HCT116 (cell line): ENCODE measurements at regions not wholly inside any gene's neighbourhood (a gene's known extent, or its start where the extent isn't known, plus 50 kb on each side); places are given as distances from the start of the nearest gene placed in this dataset.

Source experiments
- ATAC-seq: fragments of 200-7000 bp; cut with Tn5 transposase; 2 replicates; pipeline ENCODE4 v1.9.1; 2020; ENCODE audit warnings: mild to moderate bottlenecking, moderate library complexity
- BruUV-seq: library from RNA; stranded (reverse); fragments of 400-500 nt; replicated peaks from 2 replicates; lab custom pipeline; 2021; lab: Mats Ljungman, UMichigan
- CTCF ChIA-PET: fragments of 300-600 bp; sonication (Branson Sonifier 250); formaldehyde crosslinking; loops from one replicate; lab custom pipeline; 2021; ENCODE audit warnings: antibody characterized with exemption; lab: Charles Lee
- POLR2A ChIA-PET: fragments of 300-600, 350-600 bp; sonication (Branson Sonifier 250); formaldehyde crosslinking; loops from one replicate; lab custom pipeline; 2021; ENCODE audit warnings: antibody characterized with exemption; lab: Charles Lee
- RAD21 ChIA-PET, 2 experiments: fragments of 300-600 bp; sonication (Branson Sonifier 250); formaldehyde crosslinking; loops; one replicate each; lab custom pipeline; 2023; ENCODE audit warnings: low total read pairs in 2 of 2; ENCODE audit not compliant: uncharacterized antibody in 2 of 2, unreplicated experiment in 2 of 2, low non-redundant PET in 1 of 2; lab: Charles Lee
- DNase-seq: peaks from one replicate; pipeline ENCODE4 v3.0.0-alpha.2; 2010; ENCODE audit warnings: low read depth, low spot score
- H2AFZ ChIP-seq: fragments of 200-600 bp; shearing (Covaris generic), sonication (generic); 2 replicates; pipeline ENCODE4 v1.6.1; 2017; ENCODE audit warnings: low read depth, mixed run types, mixed read lengths, antibody characterized with exemption, low read length; ENCODE audit not compliant: poor library complexity, severe bottlenecking
- H3K27ac ChIP-seq: 2 replicates; pipeline ENCODE4 v1.5.1; 2012; ENCODE audit warnings: low read depth, low read length
- H3K27me3 ChIP-seq: fragments of 200-600 bp; sonication (generic); 2 replicates; pipeline ENCODE4 v1.6.1; 2016; ENCODE audit warnings: mixed run types, low read length, mixed read lengths; ENCODE audit not compliant: insufficient read depth
- H3K36me3 ChIP-seq, 2 experiments: fragments of 200-500 bp in 1 of 2; fragments of 200-600 bp in 1 of 2; sonication (Bioruptor generic) in 1 of 2; sonication (generic) in 1 of 2; 2 replicates each; pipeline versions ENCODE4 v1.5.1 to v1.6.1; 2014 to 2016; ENCODE audit warnings: low read length in 2 of 2, inconsistent platforms in 1 of 2, mixed read lengths in 1 of 2, mixed run types in 1 of 2; ENCODE audit not compliant: insufficient read depth in 2 of 2, control insufficient read depth in 1 of 2
- H3K4me1 ChIP-seq, 2 experiments: fragments of 200-600 bp in 1 of 2; sonication (generic) in 1 of 2; 2 replicates each; pipeline versions ENCODE4 v1.5.1 to v1.6.1; 2012 to 2017; ENCODE audit warnings: low read length in 2 of 2, inconsistent platforms in 1 of 2, mild to moderate bottlenecking in 1 of 2, mixed read lengths in 1 of 2, mixed run types in 1 of 2, moderate library complexity in 1 of 2; ENCODE audit not compliant: insufficient read depth in 2 of 2, control insufficient read depth in 1 of 2
- H3K4me2 ChIP-seq: fragments of 200-600 bp; sonication (generic); 2 replicates; pipeline ENCODE4 v1.6.1; 2017; ENCODE audit warnings: mixed run types, low read length, mixed read lengths
- H3K4me3 ChIP-seq, 2 experiments: fragments of 200-600 bp in 1 of 2; sonication (generic) in 1 of 2; replicated peaks in 1 of 2; 2 replicates each; pipeline ENCODE4 v1.5.1; 2011 to 2016; ENCODE audit warnings: low read length in 2 of 2, control low read depth in 1 of 2, low read depth in 1 of 2, mild to moderate bottlenecking in 1 of 2, mixed read lengths in 1 of 2, mixed run types in 1 of 2
- H3K79me2 ChIP-seq: fragments of 200-600 bp; sonication (generic); 2 replicates; pipeline ENCODE4 v1.6.1; 2017; ENCODE audit warnings: mild to moderate bottlenecking, mixed run types, low read length, moderate library complexity, mixed read lengths; ENCODE audit not compliant: insufficient read depth
- H3K9ac ChIP-seq: fragments of 200-600 bp; sonication (generic); 2 replicates; pipeline ENCODE4 v1.6.1; 2016; ENCODE audit warnings: low read length, mixed read lengths
- H3K9me2 ChIP-seq: fragments of 200-600 bp; sonication (generic), shearing (Covaris generic); 2 replicates; pipeline ENCODE4 v1.6.1; 2017; ENCODE audit warnings: mixed run types, mild to moderate bottlenecking, moderate library complexity; ENCODE audit not compliant: insufficient read depth
- H3K9me3 ChIP-seq, 2 experiments: fragments of 200-500 bp in 1 of 2; fragments of 200-600 bp in 1 of 2; sonication (Bioruptor generic) in 1 of 2; sonication (generic) in 1 of 2; 2 replicates each; pipeline ENCODE4 v1.6.1; 2014 to 2017; ENCODE audit warnings: low read length in 2 of 2, mixed read lengths in 2 of 2, inconsistent platforms in 1 of 2, low read depth in 1 of 2, mild to moderate bottlenecking in 1 of 2, mixed run types in 1 of 2, moderate library complexity in 1 of 2; ENCODE audit not compliant: control insufficient read depth in 1 of 2, insufficient read depth in 1 of 2
- H4K20me1 ChIP-seq: fragments of 200-600 bp; sonication (generic), shearing (Covaris generic); 2 replicates; pipeline ENCODE4 v1.6.1; 2017; ENCODE audit warnings: mixed run types, mild to moderate bottlenecking, moderate library complexity; ENCODE audit not compliant: insufficient read depth
- CEBPB ChIP-seq: IDR thresholded peaks from 2 replicates; pipeline ENCODE4 v1.6.1; 2012; ENCODE audit warnings: low read depth
- CTCF ChIP-seq, 3 experiments: fragments of 200-600 bp in 1 of 3; sonication (generic) in 1 of 3; IDR thresholded peaks in 2 of 3; conservative IDR thresholded peaks in 1 of 3; 2 replicates each; pipeline ENCODE4 v1.5.1; 2012 to 2017; ENCODE audit warnings: low read depth in 2 of 3, low read length in 2 of 3, antibody characterized with exemption in 1 of 3, borderline replicate concordance in 1 of 3, control low read depth in 1 of 3, mild to moderate bottlenecking in 1 of 3, mixed read lengths in 1 of 3, mixed run types in 1 of 3, moderate library complexity in 1 of 3; ENCODE audit not compliant: insufficient read depth in 1 of 3
- EGR1 ChIP-seq: IDR thresholded peaks from 2 replicates; pipeline ENCODE4 v1.6.1; 2012; ENCODE audit warnings: low read depth
- EZH2 ChIP-seq: fragments of 200-600 bp; sonication (generic); IDR thresholded peaks from 2 replicates; pipeline ENCODE4 v1.6.1; 2017; ENCODE audit warnings: antibody characterized with exemption, mixed run types
- FOSL1 ChIP-seq: IDR thresholded peaks from 2 replicates; pipeline ENCODE4 v1.6.1; 2012; ENCODE audit warnings: low read depth
- JUND ChIP-seq: IDR thresholded peaks from 2 replicates; pipeline ENCODE4 v1.6.1; 2012
- POLR2A ChIP-seq: IDR thresholded peaks from 2 replicates; pipeline ENCODE4 v1.7.0; 2011; ENCODE audit warnings: borderline replicate concordance; ENCODE audit not compliant: insufficient read depth, insufficient read length; ENCODE audit errors: extremely low read depth
- POLR2AphosphoS5 ChIP-seq: IDR thresholded peaks from 2 replicates; pipeline ENCODE4 v1.6.1; 2011; ENCODE audit warnings: mild to moderate bottlenecking, low read depth, low read length, moderate library complexity
- RAD21 ChIP-seq: IDR thresholded peaks from 2 replicates; pipeline ENCODE4 v1.6.1; 2012; ENCODE audit warnings: low read depth, mild to moderate bottlenecking
- SIN3A ChIP-seq: IDR thresholded peaks from 2 replicates; pipeline ENCODE4 v1.6.1; 2012; ENCODE audit warnings: low read depth
- SP1 ChIP-seq: IDR thresholded peaks from 2 replicates; pipeline ENCODE4 v1.6.1; 2012; ENCODE audit warnings: low read depth
- SRF ChIP-seq: IDR thresholded peaks from 2 replicates; pipeline ENCODE4 v1.6.1; 2012; ENCODE audit warnings: low read depth
- TCF7L2 ChIP-seq: IDR thresholded peaks from 2 replicates; pipeline ENCODE4 v1.7.0; 2011; ENCODE audit warnings: borderline replicate concordance, inconsistent platforms; ENCODE audit not compliant: insufficient read depth, insufficient read length; ENCODE audit errors: extremely low read depth
- YY1 ChIP-seq: IDR thresholded peaks from 2 replicates; pipeline ENCODE4 v1.6.1; 2011; ENCODE audit warnings: low read length, low read depth, moderate library complexity, mild to moderate bottlenecking; ENCODE audit not compliant: insufficient replicate concordance; ENCODE audit errors: extremely low read depth
- ZNF274 ChIP-seq: fragments of 200-500 bp; sonication (Bioruptor generic); IDR thresholded peaks from 2 replicates; pipeline ENCODE4 v1.6.1; 2014; ENCODE audit warnings: mild to moderate bottlenecking, low read depth, low read length, inconsistent platforms
- intact Hi-C: fragments of 100-400 bp; cut with micrococcal nuclease; formaldehyde crosslinking; loops from 2 replicates; pipeline ENCODE4 v1.10.0; 2022
- TF ChIP-seq, protein P1 (sequence below): IDR thresholded peaks from 2 replicates; pipeline ENCODE4 v1.6.1; 2011; ENCODE audit warnings: mild to moderate bottlenecking, low read length, moderate library complexity; ENCODE audit not compliant: insufficient replicate concordance; ENCODE audit errors: extremely low read depth

DNA sequence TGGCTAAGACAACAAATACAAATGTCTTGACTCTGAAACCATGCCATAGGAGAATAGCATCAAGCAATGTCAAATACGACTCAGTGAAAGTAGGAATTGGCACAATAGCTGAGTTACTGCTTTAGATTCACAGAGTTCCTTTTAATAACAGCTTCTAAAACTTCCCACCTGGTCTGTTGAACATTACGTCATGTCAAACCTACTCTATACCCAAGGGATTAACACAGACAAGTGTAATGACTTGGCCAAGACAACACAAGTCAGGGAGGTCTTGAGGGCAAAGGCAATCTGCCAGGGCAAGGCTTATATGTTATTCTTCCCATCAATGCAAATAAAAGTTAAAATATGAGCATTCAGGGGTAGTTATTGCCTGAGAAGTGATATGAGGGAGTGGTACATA, 265.1 kb upstream of the PRDM1 start:
- ATAC-seq = no peak
- TF ChIP-seq CTCF (IDR thresholded peaks at IDR 0.05 in 2 of 3, conservative IDR thresholded peaks at IDR 0.05 in 1 of 3; ENCODE audit: borderline replicate concordance in 1 of 3, insufficient read depth in 1 of 3, low read depth in 2 of 3, low read length in 2 of 3) (no peak), JUND (no peak), POLR2A (no peak), EZH2 (no peak)
- TF ChIP-seq, protein P1, sequence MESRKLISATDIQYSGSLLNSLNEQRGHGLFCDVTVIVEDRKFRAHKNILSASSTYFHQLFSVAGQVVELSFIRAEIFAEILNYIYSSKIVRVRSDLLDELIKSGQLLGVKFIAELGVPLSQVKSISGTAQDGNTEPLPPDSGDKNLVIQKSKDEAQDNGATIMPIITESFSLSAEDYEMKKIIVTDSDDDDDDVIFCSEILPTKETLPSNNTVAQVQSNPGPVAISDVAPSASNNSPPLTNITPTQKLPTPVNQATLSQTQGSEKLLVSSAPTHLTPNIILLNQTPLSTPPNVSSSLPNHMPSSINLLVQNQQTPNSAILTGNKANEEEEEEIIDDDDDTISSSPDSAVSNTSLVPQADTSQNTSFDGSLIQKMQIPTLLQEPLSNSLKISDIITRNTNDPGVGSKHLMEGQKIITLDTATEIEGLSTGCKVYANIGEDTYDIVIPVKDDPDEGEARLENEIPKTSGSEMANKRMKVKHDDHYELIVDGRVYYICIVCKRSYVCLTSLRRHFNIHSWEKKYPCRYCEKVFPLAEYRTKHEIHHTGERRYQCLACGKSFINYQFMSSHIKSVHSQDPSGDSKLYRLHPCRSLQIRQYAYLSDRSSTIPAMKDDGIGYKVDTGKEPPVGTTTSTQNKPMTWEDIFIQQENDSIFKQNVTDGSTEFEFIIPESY = no peak
- TF ChIP-seq, all 23 proteins: peak for 0
- intact Hi-C loops = no loop called here
- CTCF ChIA-PET = no interaction called here
- POLR2A ChIA-PET = no interaction called here
- no peaks in the 10 kb centered on the region for H3K36me3 ChIP-seq
- H3K9me3 ChIP-seq = no peaks in the 10 kb centered on the region
- H3K9me2 ChIP-seq = no peaks in the 10 kb centered on the region
- no peak overlapping the region for H3K9ac ChIP-seq
- no peaks in the 10 kb centered on the region for H4K20me1 ChIP-seq
- H3K4me3 ChIP-seq = no peak overlapping the region
- DNase-seq = no peak
- H3K79me2 ChIP-seq = no peaks in the 10 kb centered on the region
- no peak overlapping the region for H3K4me2 ChIP-seq
- no peaks in the 10 kb centered on the region for H3K27me3 ChIP-seq
- H3K4me1 ChIP-seq = no peaks in the 10 kb centered on the region
- no peak overlapping the region for H3K27ac ChIP-seq
- RAD21 ChIA-PET = no interaction called here
- no peak overlapping the region for H2AFZ ChIP-seq
- BruUV-seq = no TSS peak

DNA sequence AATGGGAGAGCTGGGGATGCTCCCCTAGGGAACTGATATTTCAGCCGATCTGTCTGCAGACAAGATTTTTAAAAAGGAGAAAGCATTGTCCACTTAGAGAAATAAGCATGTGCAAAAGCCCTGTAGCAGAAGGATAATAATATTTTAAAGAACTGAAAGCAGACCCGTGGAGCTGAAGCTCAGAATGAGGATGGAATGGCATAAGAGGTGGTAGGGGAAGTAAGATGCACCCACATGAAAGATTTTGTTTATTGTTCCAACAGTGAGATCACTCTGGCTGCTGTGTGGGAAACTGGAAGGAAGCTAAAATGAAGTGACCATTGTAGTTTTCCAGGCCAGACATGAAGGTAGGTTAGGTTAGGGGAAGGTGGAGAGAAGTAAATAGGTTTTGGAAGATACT, 266.4 kb upstream of the PRDM1 start:
- ATAC-seq = no peak
- TF ChIP-seq SRF = no peak
- no peak for TF ChIP-seq FOSL1
- no peak for TF ChIP-seq POLR2AphosphoS5
- no peak for TF ChIP-seq SIN3A
- TF ChIP-seq RAD21 = no peak
- TF ChIP-seq CEBPB = no peak
- no peak for TF ChIP-seq YY1
- no peak for TF ChIP-seq TCF7L2
- no peak for TF ChIP-seq ZNF274
- TF ChIP-seq EGR1 = no peak
- TF ChIP-seq, protein P1 = no peak
- no peak for TF ChIP-seq SP1

More for the DNA sequence above, 266.4 kb upstream of the PRDM1 start:
- no peak overlapping the region for H3K4me3 ChIP-seq
- H3K9me3 ChIP-seq = no peaks in the 10 kb centered on the region
- H3K36me3 ChIP-seq = no peaks in the 10 kb centered on the region
- ChIA-PET RAD21 (no interaction called here), CTCF (no interaction called here), POLR2A (no interaction called here)
- H3K27me3 ChIP-seq = no peaks in the 10 kb centered on the region
- no peak overlapping the region for H2AFZ ChIP-seq
- no peak overlapping the region for H3K27ac ChIP-seq
- H3K79me2 ChIP-seq = no peaks in the 10 kb centered on the region
- DNase-seq = no peak
- no peaks in the 10 kb centered on the region for H3K4me1 ChIP-seq
- BruUV-seq = no TSS peak
- intact Hi-C loops = no loop called here
- no peaks in the 10 kb centered on the region for H4K20me1 ChIP-seq
- no peak overlapping the region for H3K9ac ChIP-seq
- no peak overlapping the region for H3K4me2 ChIP-seq
- H3K9me2 ChIP-seq = no peaks in the 10 kb centered on the region
